Germinal center (tissue), 1 donor: ENCODE measurements at regions not wholly inside any gene's neighbourhood (a gene's known extent, or its start where the extent isn't known, plus 50 kb on each side); places are given as distances from the start of the nearest gene placed in this dataset.

Experiments used
- DNase-seq: peaks from one replicate; pipeline ENCODE4 v3.0.0; 2012; ENCODE audit warnings: mixed read lengths, low spot score

- no peak for DNase-seq
Measured at GRCh38 chr6:41451515-41452163, 94.5 kb upstream of the FOXP4 start.

GRCh38 chr6:41452763-41453162 is 93.4 kb upstream of the FOXP4 start:
- no peak for DNase-seq

- DNase-seq = no peak
Measured at GRCh38 chr6:41453244-41453643, 92.9 kb upstream of the FOXP4 start.

- no peak for DNase-seq
Measured at GRCh38 chr6:41454189-41454789, 91.9 kb upstream of the FOXP4 start.

GRCh38 chr6:41455410-41455809 is 90.8 kb upstream of the FOXP4 start:
- DNase-seq = no peak

GRCh38 chr6:41455818-41456217 is 90.4 kb upstream of the FOXP4 start:
- DNase-seq = no peak

- DNase-seq = no peak
Measured at GRCh38 chr6:41457303-41457670, 88.9 kb upstream of the FOXP4 start.

GRCh38 chr6:41459738-41460137 is 86.4 kb upstream of the FOXP4 start:
- DNase-seq = no peak

GRCh38 chr6:41460742-41461336 is 85.3 kb upstream of the FOXP4 start:
- DNase-seq = no peak

- DNase-seq = no peak
Measured at GRCh38 chr6:41462033-41462432, 84.1 kb upstream of the FOXP4 start.

- peak; percentile 38 for DNase-seq
Measured at GRCh38 chr6:41463062-41463930, 82.9 kb upstream of the FOXP4 start.

GRCh38 chr6:41464019-41464418 is 82.2 kb upstream of the FOXP4 start:
- no peak for DNase-seq

GRCh38 chr6:41464481-41464880 is 81.7 kb upstream of the FOXP4 start:
- DNase-seq = no peak

GRCh38 chr6:41466437-41466990 is 79.7 kb upstream of the FOXP4 start:
- no peak for DNase-seq

- no peak for DNase-seq
Measured at GRCh38 chr6:41467061-41467460, 79.1 kb upstream of the FOXP4 start.

GRCh38 chr6:41467627-41468404 is 78.4 kb upstream of the FOXP4 start:
- DNase-seq = no peak

GRCh38 chr6:41469156-41470028 is 76.8 kb upstream of the FOXP4 start:
- DNase-seq = no peak

- DNase-seq = no peak
Measured at GRCh38 chr6:41470029-41470330, 76.2 kb upstream of the FOXP4 start.

GRCh38 chr6:41470331-41471063 is 75.7 kb upstream of the FOXP4 start:
- DNase-seq = no peak
